ENCODE measurements at regions not wholly inside any gene's neighbourhood (a gene's known extent, or its start where the extent isn't known, plus 50 kb on each side); places are given as distances from the start of the nearest gene placed in this dataset.

- DNase-seq (ENCODE audit: extremely low spot score): no peak
- POLR2A ChIA-PET: no interaction called here
- TF ChIP-seq CTBP1 (IDR thresholded peaks at IDR 0.05; ENCODE audit: borderline replicate concordance) (no peak), LEF1 (IDR thresholded peaks at IDR 0.05; ENCODE audit: borderline replicate concordance) (no peak), FOXA1 (IDR thresholded peaks at IDR 0.05) (no peak), ARNT (IDR thresholded peaks at IDR 0.05) (no peak), ZNF384 (IDR thresholded peaks at IDR 0.05) (no peak), NFRKB (IDR thresholded peaks at IDR 0.05) (no peak), FOXM1 (IDR thresholded peaks at IDR 0.05; ENCODE audit: borderline replicate concordance) (no peak), SUZ12 (IDR thresholded peaks at IDR 0.05) (no peak), TARDBP (IDR thresholded peaks at IDR 0.05) (no peak), BHLHE40 (IDR thresholded peaks at IDR 0.05; ENCODE audit: borderline replicate concordance) (no peak), SP1 (IDR thresholded peaks at IDR 0.05) (no peak), FOXK2 (IDR thresholded peaks at IDR 0.05) (no peak), ELF4 (IDR thresholded peaks at IDR 0.05) (no peak), PKNOX1 (IDR thresholded peaks at IDR 0.05) (no peak), L3MBTL2 (conservative IDR thresholded peaks at IDR 0.05) (no peak), HDGF (IDR thresholded peaks at IDR 0.05; ENCODE audit: borderline replicate concordance) (no peak)
- CTCF ChIA-PET: no interaction called here
These were observed 225.2 kb downstream of the FAT3 start for GRCh38 chr11:92449780-92450179.

GRCh38 chr11:92451063-92451462 lies 226.4 kb downstream of the FAT3 start:
- ChIA-PET POLR2A (no interaction called here), CTCF (no interaction called here)
- DNase-seq (ENCODE audit: extremely low spot score): no peak
- TF ChIP-seq FOXK2 (IDR thresholded peaks at IDR 0.05) (no peak), NFRKB (IDR thresholded peaks at IDR 0.05) (no peak), SUZ12 (IDR thresholded peaks at IDR 0.05) (no peak), ELF4 (IDR thresholded peaks at IDR 0.05) (no peak)

GRCh38 chr11:92453055-92453454 lies 228.4 kb downstream of the FAT3 start:
- no peak for DNase-seq (ENCODE audit: extremely low spot score)
- no peak for TF ChIP-seq CTBP1 (IDR thresholded peaks at IDR 0.05; ENCODE audit: borderline replicate concordance)
- TF ChIP-seq ELF4 (IDR thresholded peaks at IDR 0.05): no peak
- no peak for TF ChIP-seq TARDBP (IDR thresholded peaks at IDR 0.05)
- TF ChIP-seq PKNOX1 (IDR thresholded peaks at IDR 0.05): no peak
- no peak for TF ChIP-seq LEF1 (IDR thresholded peaks at IDR 0.05; ENCODE audit: borderline replicate concordance)
- CTCF ChIA-PET: interaction anchor here (0.7 kb wide), 1 partner anchor 205 kb away, joined by 4 read pairs; no protein-coding TSS in a partner anchor
- POLR2A ChIA-PET: no interaction called here

DNA sequence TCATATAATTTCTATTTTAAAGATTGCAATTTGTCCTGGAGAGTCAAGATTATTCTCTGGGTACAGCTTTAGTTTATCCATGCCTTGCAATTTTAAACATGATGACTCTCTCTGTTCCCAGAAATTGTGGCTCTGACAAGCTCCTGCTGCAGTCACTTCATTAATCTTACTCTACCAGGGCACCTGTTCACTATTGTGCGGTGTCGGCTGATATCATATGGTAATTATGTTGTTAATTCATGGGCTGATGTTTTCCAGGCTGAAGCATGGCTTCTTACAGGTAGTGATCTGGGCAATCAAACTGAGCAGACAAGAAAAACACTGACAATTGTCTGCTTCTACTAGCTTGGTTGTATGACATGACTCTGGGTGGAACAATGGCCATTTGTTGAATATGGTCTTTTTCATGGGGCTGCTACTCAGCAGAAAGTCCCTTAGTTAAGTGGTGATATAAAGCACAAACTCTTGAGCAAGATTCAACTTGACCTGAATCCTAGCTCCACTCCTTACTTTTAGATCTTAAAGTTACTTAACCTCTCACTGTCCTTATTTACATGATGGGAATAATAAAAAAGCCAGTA lies 230.7 kb downstream of the FAT3 start:
- POLR2A ChIA-PET: no interaction called here
- CTCF ChIA-PET: interaction anchor here (0.6 kb wide), 1 partner anchor 28 kb away, joined by 3 read pairs; no protein-coding TSS in a partner anchor
- DNase-seq (ENCODE audit: extremely low spot score): no peak
- TF ChIP-seq BHLHE40 (IDR thresholded peaks at IDR 0.05; ENCODE audit: borderline replicate concordance) (no peak), NFRKB (IDR thresholded peaks at IDR 0.05) (no peak), L3MBTL2 (conservative IDR thresholded peaks at IDR 0.05) (no peak), ELF4 (IDR thresholded peaks at IDR 0.05) (no peak), CTBP1 (IDR thresholded peaks at IDR 0.05; ENCODE audit: borderline replicate concordance) (no peak), FOXK2 (IDR thresholded peaks at IDR 0.05) (no peak), TARDBP (IDR thresholded peaks at IDR 0.05) (no peak), ARNT (IDR thresholded peaks at IDR 0.05) (no peak), FOXM1 (IDR thresholded peaks at IDR 0.05; ENCODE audit: borderline replicate concordance) (no peak), PKNOX1 (IDR thresholded peaks at IDR 0.05) (no peak), LEF1 (IDR thresholded peaks at IDR 0.05; ENCODE audit: borderline replicate concordance) (no peak), HDGF (IDR thresholded peaks at IDR 0.05; ENCODE audit: borderline replicate concordance) (no peak), SUZ12 (IDR thresholded peaks at IDR 0.05) (no peak), ZNF384 (IDR thresholded peaks at IDR 0.05) (no peak), FOXA1 (IDR thresholded peaks at IDR 0.05) (no peak), SP1 (IDR thresholded peaks at IDR 0.05) (no peak)

GRCh38 chr11:92457250-92457649 lies 232.6 kb downstream of the FAT3 start:
- TF ChIP-seq ZNF384 (IDR thresholded peaks at IDR 0.05) (no peak), CTBP1 (IDR thresholded peaks at IDR 0.05; ENCODE audit: borderline replicate concordance) (no peak), SUZ12 (IDR thresholded peaks at IDR 0.05) (no peak)
- ChIA-PET POLR2A (no interaction called here), CTCF (no interaction called here)
- DNase-seq (ENCODE audit: extremely low spot score): no peak

DNA sequence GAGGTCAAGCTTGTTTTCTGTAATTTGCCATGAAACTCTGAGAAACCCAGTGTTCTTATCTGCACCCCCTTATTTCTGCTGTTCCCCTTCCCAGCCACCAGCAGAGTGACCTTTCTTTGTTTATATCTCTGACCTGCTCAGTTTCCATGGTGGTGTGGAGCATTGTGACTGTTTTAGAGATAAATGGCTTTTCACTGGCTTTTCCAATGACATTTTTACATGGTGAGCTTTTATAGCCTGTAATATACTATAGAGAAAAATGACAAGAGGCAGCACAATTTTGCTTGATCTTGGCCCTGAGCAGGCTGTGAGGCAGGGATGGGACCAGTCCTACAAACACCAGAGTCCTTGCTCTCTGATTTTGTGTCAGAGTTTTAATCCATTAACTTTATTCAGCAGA lies 233.9 kb downstream of the FAT3 start:
- DNase-seq (ENCODE audit: extremely low spot score): no peak
- POLR2A ChIA-PET: no interaction called here
- CTCF ChIA-PET: no interaction called here
- no peak for TF ChIP-seq SP1 (IDR thresholded peaks at IDR 0.05)
- TF ChIP-seq ARNT (IDR thresholded peaks at IDR 0.05): no peak
- no peak for TF ChIP-seq HDGF (IDR thresholded peaks at IDR 0.05; ENCODE audit: borderline replicate concordance)
- no peak for TF ChIP-seq ELF4 (IDR thresholded peaks at IDR 0.05)
- TF ChIP-seq SUZ12 (IDR thresholded peaks at IDR 0.05): no peak
- no peak for TF ChIP-seq BHLHE40 (IDR thresholded peaks at IDR 0.05; ENCODE audit: borderline replicate concordance)
- no peak for TF ChIP-seq PKNOX1 (IDR thresholded peaks at IDR 0.05)
- TF ChIP-seq CTBP1 (IDR thresholded peaks at IDR 0.05; ENCODE audit: borderline replicate concordance): no peak
- TF ChIP-seq LEF1 (IDR thresholded peaks at IDR 0.05; ENCODE audit: borderline replicate concordance): no peak
- no peak for TF ChIP-seq ZNF384 (IDR thresholded peaks at IDR 0.05)
- TF ChIP-seq TARDBP (IDR thresholded peaks at IDR 0.05): no peak
- no peak for TF ChIP-seq FOXK2 (IDR thresholded peaks at IDR 0.05)
- no peak for TF ChIP-seq FOXA1 (IDR thresholded peaks at IDR 0.05)

All from HEK293T (cell line).